GM12864 (cell line): ENCODE measurements at regions not wholly inside any gene's neighbourhood (a gene's known extent, or its start where the extent isn't known, plus 50 kb on each side); places are given as distances from the start of the nearest gene placed in this dataset.

Experiments used
- DNase-seq: peaks from one replicate; pipeline ENCODE4 v3.0.0-alpha.2; 2011; ENCODE audit warnings: low read depth
- H3K4me3 ChIP-seq: 2 replicates; pipeline ENCODE4 v1.5.1; 2011; ENCODE audit warnings: mild to moderate bottlenecking, low read depth, low read length, control low read depth
- CTCF ChIP-seq: IDR thresholded peaks from 2 replicates; pipeline ENCODE4 v1.5.1; 2011; ENCODE audit warnings: low read depth, mild to moderate bottlenecking, moderate library complexity, low read length, control low read depth, inconsistent platforms; ENCODE audit errors: missing control alignments

- TF ChIP-seq CTCF, result no peak
- no peak overlapping the region for H3K4me3 ChIP-seq
- no peak for DNase-seq
These were observed 963.1 kb upstream of the GOT2 start for GRCh38 chr16:59697236-59697635.

GRCh38 chr16:59696495-59696894 lies 962.4 kb upstream of the GOT2 start:
- no peak for TF ChIP-seq CTCF
- no peak overlapping the region for H3K4me3 ChIP-seq
- no peak for DNase-seq

GRCh38 chr16:59690216-59690615 lies 956.1 kb upstream of the GOT2 start:
- no peak for TF ChIP-seq CTCF
- H3K4me3 ChIP-seq, result no peak overlapping the region
- no peak for DNase-seq

- DNase-seq, result no peak
- no peak overlapping the region for H3K4me3 ChIP-seq
- no peak for TF ChIP-seq CTCF
These were observed 953.9 kb upstream of the GOT2 start for GRCh38 chr16:59688006-59688405.

- no peak for TF ChIP-seq CTCF
These were observed 952.3 kb upstream of the GOT2 start for GRCh38 chr16:59686405-59686804.

GRCh38 chr16:59684911-59685310 lies 950.8 kb upstream of the GOT2 start:
- no peak for DNase-seq
- TF ChIP-seq CTCF, result no peak
- no peak overlapping the region for H3K4me3 ChIP-seq

More at GRCh38 chr16:59686405-59686804, 952.3 kb upstream of the GOT2 start:
- H3K4me3 ChIP-seq, result no peak overlapping the region
- DNase-seq, result no peak

- no peak overlapping the region for H3K4me3 ChIP-seq
- no peak for TF ChIP-seq CTCF
- DNase-seq, result no peak
These were observed 949.6 kb upstream of the GOT2 start for GRCh38 chr16:59683709-59684108.
